GM20000 (cell line): ENCODE measurements at regions not wholly inside any gene's neighbourhood (a gene's known extent, or its start where the extent isn't known, plus 50 kb on each side); places are given as distances from the start of the nearest gene placed in this dataset.

Experiments
- DNase-seq: peaks from one replicate; pipeline ENCODE4 v3.0.0; 2012; ENCODE audit warnings: low spot score
- TF ChIP-seq, protein P1 (sequence below): IDR thresholded peaks from 2 replicates; pipeline ENCODE4 v1.5.1; 2012; ENCODE audit warnings: mild to moderate bottlenecking, control low read depth; ENCODE audit errors: extremely low read depth, missing control alignments

DNA sequence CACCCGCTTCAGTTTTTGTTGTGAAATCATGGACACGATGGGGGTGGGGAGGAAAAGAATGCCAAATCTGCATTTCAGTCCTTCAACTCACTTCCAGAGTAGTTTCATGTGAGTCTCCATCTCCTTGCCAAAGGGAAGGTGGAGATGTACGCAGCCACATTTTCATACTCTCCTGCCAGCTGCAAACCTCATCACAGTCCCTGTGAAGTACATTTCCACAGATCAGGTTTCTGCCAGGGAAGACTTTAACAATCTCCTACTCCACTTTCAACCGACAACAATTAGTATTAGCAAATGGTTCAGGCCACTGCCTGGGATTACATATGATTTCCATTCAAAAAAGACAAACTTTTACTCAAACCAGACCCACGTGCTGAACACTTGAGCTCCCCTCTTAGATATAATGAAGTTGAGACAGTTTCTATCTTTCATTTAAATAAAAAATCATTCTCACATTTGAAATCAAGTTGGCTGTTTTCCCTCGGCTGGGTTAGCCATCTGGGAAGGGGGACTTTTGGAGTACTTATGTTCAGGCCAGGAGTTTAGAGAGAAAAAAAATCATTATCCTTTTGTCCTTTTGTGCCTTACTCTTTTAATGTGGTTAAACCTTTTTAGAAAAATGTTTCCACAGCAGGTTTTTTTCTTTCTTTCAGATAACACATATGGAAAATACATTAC, 51.0 kb upstream of the CEP162 start:
- no peak for DNase-seq
- TF ChIP-seq, protein P1, sequence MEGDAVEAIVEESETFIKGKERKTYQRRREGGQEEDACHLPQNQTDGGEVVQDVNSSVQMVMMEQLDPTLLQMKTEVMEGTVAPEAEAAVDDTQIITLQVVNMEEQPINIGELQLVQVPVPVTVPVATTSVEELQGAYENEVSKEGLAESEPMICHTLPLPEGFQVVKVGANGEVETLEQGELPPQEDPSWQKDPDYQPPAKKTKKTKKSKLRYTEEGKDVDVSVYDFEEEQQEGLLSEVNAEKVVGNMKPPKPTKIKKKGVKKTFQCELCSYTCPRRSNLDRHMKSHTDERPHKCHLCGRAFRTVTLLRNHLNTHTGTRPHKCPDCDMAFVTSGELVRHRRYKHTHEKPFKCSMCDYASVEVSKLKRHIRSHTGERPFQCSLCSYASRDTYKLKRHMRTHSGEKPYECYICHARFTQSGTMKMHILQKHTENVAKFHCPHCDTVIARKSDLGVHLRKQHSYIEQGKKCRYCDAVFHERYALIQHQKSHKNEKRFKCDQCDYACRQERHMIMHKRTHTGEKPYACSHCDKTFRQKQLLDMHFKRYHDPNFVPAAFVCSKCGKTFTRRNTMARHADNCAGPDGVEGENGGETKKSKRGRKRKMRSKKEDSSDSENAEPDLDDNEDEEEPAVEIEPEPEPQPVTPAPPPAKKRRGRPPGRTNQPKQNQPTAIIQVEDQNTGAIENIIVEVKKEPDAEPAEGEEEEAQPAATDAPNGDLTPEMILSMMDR = no peak
